ENCODE measurements at regions not wholly inside any gene's neighbourhood (a gene's known extent, or its start where the extent isn't known, plus 50 kb on each side); places are given as distances from the start of the nearest gene placed in this dataset.

DNA sequence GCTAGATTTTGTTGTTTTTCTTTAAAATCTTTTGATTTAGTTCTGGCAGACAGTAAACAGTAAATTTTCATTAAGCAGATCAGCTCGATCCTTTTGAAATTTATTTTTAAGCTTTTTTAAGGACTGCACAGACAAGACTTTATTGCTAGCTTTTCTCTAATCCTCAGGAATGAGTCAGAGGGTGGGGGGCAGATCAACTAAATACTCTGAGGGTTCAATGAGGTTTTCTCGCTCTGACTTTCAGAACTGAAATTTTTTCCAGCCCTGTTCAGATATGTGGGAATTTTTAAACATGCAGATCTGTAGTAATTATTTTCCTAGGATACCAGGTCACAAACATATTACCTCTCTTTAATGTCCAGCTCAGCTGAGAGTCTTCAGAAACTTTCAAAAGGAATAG lies 977.2 kb downstream of the CDH11 start:
- H3K4me1 ChIP-seq = no peaks in the 10 kb centered on the region
- TF ChIP-seq, protein P1, sequence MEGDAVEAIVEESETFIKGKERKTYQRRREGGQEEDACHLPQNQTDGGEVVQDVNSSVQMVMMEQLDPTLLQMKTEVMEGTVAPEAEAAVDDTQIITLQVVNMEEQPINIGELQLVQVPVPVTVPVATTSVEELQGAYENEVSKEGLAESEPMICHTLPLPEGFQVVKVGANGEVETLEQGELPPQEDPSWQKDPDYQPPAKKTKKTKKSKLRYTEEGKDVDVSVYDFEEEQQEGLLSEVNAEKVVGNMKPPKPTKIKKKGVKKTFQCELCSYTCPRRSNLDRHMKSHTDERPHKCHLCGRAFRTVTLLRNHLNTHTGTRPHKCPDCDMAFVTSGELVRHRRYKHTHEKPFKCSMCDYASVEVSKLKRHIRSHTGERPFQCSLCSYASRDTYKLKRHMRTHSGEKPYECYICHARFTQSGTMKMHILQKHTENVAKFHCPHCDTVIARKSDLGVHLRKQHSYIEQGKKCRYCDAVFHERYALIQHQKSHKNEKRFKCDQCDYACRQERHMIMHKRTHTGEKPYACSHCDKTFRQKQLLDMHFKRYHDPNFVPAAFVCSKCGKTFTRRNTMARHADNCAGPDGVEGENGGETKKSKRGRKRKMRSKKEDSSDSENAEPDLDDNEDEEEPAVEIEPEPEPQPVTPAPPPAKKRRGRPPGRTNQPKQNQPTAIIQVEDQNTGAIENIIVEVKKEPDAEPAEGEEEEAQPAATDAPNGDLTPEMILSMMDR (IDR thresholded peaks at IDR 0.05) = no peak
- no peak for TF ChIP-seq POLR2A (IDR thresholded peaks at IDR 0.05)
- WGBS, 4 donors = 79 to 81% (median 80%) methylated on average over 2 of the region's 2 CpGs
- no peaks in the 10 kb centered on the region for H3K36me3 ChIP-seq
- intact Hi-C loops (cut with DNase I) = no loop called here
- H3K27ac ChIP-seq = no peak overlapping the region
- H3K4me3 ChIP-seq = no peak overlapping the region
- DNase-seq (no peak), ATAC-seq (no peak)
- peaks cover 0 to 4% (median 0%) of the 10 kb centered on the region in 12 donors for H3K9me3 ChIP-seq
- no peaks in the 10 kb centered on the region for H3K27me3 ChIP-seq

DNA sequence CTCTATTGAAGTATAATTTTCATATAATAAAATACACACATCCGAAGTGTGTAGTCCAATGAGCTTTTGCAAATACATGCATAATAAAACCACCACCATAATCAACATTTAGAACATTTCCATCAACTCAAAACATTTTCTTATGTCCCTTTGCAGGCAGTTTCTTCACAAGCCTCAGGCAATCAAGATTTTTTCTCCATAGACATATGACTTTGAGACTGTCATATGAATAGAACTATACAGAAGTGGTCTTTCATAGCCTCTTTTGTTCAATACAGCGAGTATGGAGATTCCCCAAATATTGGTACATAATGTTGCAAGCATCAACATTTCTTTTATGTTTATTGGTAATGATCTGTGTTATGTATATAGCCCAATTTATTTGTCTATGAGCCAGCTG lies 983.2 kb downstream of the CDH11 start:
- no peak overlapping the region for H3K27ac ChIP-seq
- no peak for TF ChIP-seq POLR2A (IDR thresholded peaks at IDR 0.05)
- TF ChIP-seq, protein P1 (IDR thresholded peaks at IDR 0.05) = no peak
- no peaks in the 10 kb centered on the region for H3K36me3 ChIP-seq
- no peak overlapping the region for H3K4me3 ChIP-seq
- 80 to 92% (median 88%) methylated on average over 2 of the region's 2 CpGs for WGBS, 4 donors
- ATAC-seq (no peak), DNase-seq (no peak)
- intact Hi-C loops (cut with DNase I) = no loop called here
- H3K9me3 ChIP-seq = no peaks in the 10 kb centered on the region
- H3K27me3 ChIP-seq = no peaks in the 10 kb centered on the region
- H3K4me1 ChIP-seq = peaks cover 0 to under 1% (median 0%) of the 10 kb centered on the region in 12 donors

DNA sequence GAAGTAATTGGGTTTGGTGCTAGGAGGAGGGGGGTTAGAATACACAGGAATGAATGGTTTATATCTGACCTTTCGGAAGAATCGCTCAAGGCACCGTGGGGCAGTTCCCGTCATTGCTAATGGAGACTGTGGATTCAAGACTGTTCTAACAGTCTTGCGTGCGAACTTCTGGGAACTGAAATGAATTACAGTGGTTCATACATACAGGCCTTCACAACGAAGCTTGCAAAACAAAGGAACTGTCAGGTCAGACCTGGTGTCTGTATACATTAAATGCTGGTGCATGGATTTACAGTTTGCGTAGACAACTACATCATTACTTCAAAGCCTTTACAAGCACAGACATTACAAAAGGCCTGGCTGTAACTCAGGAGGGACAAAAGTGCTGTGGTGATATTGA lies 983.9 kb downstream of the CDH11 start:
- no peaks in the 10 kb centered on the region for H3K9me3 ChIP-seq
- TF ChIP-seq, protein P1 (IDR thresholded peaks at IDR 0.05) = no peak
- no peak for TF ChIP-seq POLR2A (IDR thresholded peaks at IDR 0.05)
- intact Hi-C loops (cut with DNase I) = no loop called here
- no peak for DNase-seq
- no peak overlapping the region for H3K27ac ChIP-seq
- no peak overlapping the region for H3K4me3 ChIP-seq
- H3K4me1 ChIP-seq = peaks cover 0 to 6% (median 0%) of the 10 kb centered on the region in 12 donors
- no peak for ATAC-seq
- H3K27me3 ChIP-seq = no peaks in the 10 kb centered on the region
- no peaks in the 10 kb centered on the region for H3K36me3 ChIP-seq
- 90 to 95% (median 93%) methylated on average over 8 of the region's 8 CpGs for WGBS, 4 donors

DNA sequence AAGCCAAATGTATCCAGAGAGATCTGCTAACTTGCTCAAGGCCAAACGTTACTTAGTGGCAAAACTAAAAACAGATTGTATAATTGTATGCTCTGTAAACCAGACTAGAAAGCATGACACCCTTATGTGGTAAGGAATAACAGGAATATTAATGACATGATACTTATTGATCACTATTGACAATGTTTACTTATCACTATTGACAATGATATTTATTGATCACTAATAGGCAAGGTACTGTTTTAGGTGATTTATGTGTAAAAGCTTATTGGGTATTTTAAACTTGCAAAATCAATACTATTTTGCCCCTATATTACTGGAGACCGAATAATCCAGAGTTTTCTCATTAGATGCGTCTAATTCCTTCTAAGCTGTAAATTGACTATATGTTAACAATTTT lies 985.1 kb downstream of the CDH11 start:
- WGBS, 4 donors = 84 to 93% (median 89%) methylated on average over 3 of the region's 3 CpGs
- TF ChIP-seq, protein P1 (IDR thresholded peaks at IDR 0.05) = no peak
- no peak for TF ChIP-seq POLR2A (IDR thresholded peaks at IDR 0.05)
- H3K27me3 ChIP-seq = no peaks in the 10 kb centered on the region
- no peak overlapping the region for H3K4me3 ChIP-seq
- ATAC-seq (no peak), DNase-seq (no peak)
- no peaks in the 10 kb centered on the region for H3K9me3 ChIP-seq
- no peaks in the 10 kb centered on the region for H3K36me3 ChIP-seq
- peaks cover 0 to 11% (median 0%) of the 10 kb centered on the region in 12 donors for H3K4me1 ChIP-seq
- intact Hi-C loops (cut with DNase I) = no loop called here
- H3K27ac ChIP-seq = no peak overlapping the region
